GM18517 (cell line): ENCODE measurements at regions not wholly inside any gene's neighbourhood (a gene's known extent, or its start where the extent isn't known, plus 50 kb on each side); places are given as distances from the start of the nearest gene placed in this dataset.
"Not testable (repeated sequence)": the region's sequence is repeated elsewhere in the genome, so short reads cannot be mapped to it uniquely, and the experiment has no call there.

Source experiments
- ATAC-seq: cut with Tn5 transposase; IDR thresholded peaks from one replicate; pipeline ENCODE4 v1.9.1; 2021; ENCODE audit warnings: mild to moderate bottlenecking, moderate library complexity; ENCODE audit not compliant: unreplicated experiment

DNA sequence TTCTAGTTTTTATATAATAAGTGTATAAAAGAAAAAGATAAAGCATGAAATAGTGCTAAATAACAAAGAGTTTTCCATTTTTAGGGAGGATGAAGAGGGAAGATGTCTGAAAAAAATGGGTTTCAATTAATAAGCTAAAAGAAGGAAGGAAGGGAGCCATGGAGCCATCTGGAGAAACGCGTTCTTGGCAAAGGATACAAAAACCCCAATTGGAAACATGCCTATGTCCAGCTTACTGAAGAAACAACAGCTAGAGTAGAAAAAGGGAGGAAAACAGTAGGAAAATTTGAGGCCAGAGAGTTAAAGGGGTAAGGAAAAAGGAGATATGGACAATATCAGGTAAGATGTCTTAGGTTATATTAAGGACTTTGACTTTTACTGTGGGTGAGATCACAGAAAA, 416.2 kb upstream of the GHITM start:
- ATAC-seq: no peak

DNA sequence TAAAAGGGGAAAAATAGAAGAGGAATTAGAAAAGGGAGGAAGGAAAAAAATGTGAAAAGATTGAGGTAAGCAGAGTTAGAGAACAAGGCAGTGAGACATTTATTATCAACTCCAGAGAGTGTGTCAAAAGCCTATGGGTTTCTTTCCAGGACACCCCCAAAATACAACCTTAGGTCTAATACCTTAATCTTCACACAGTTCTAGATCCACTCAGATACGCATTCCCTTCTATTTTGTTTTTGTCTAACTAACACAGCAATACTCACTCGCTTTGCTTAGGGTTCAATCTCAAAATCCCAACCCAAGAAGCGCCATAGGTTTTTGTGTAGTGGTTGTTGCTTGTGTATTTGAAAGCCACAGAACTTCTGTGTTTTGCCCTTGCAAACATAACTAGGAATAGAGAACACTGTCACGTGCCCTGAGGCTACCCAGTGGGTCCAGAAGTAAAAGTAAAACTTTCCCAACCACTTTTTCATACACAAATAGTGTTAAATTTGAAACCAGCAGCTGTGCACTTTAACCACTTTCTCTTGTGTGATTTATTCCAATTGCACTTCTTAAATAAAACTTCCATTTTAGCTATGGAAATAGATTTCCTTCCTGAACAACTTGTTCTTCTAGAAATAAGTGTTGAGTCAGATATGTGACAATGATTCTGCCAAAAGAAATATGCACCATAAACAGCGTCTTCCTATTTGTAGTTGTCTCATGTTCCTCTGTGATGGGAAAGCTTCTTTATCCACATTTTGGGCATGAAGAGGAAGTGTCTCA, 414.7 kb upstream of the GHITM start:
- ATAC-seq: peak; percentile 79

DNA sequence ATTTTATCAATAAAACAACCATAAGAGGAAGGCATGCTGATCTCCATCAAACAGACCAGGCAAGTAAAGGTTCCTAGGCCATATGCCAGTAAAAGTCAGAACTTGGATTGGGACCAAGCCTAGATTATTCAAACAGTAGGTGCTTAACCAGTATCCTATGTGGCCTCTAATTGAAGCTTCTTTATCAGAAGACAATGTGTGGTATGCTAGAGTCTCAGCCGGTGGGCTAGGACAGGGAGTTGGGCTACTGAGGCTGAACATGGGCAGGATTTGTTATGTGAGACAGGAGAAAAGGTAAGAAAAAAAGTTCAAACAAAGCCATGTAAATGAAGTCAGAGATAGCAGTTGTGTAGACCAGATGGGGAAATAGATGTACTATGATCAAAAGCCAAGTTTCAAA, 413.7 kb upstream of the GHITM start:
- no peak for ATAC-seq

DNA sequence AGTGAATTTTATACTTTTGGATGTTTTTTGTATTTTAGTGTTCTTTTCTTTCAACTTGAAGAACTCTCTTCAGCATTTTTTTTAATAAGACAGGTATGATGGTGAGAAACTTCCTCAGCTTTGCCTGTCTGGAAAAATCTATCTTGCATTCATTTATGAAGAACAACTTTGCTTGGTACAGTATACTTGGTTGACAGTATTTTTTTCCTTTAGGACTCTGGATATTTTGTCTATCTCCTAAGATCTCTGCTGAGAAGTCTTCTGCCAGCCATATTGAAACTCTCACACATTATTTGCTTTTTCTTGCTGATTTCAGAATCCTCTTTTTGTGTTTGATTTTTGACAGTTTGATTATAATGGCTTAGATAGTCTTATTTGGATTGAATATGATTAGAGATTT, 405.0 kb upstream of the GHITM start:
- no peak for ATAC-seq

GRCh38 chr10:83736008-83736407, 403.3 kb upstream of the GHITM start:
- ATAC-seq: no peak

GRCh38 chr10:83750604-83751003, 388.7 kb upstream of the GHITM start:
- ATAC-seq: no peak

DNA sequence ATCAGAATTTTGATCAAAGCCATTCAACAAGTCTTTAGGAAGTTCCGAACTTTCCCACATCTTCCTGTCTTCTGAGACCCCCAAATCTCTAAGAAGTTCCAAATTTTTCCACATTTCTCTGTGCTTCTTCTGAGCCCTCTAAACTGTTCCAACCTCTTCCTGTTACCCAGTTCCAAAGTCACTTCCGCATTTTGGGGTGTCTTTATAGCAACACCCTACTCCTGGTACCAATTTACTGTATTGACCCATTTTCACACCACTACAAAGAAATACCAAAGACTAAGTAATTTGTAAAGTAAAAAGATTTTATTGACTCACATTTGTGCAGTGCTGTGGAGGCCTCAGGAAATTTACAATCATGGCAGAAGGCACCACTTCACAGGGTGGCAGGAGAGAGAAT, 385.8 kb upstream of the GHITM start:
- no peak for ATAC-seq

DNA sequence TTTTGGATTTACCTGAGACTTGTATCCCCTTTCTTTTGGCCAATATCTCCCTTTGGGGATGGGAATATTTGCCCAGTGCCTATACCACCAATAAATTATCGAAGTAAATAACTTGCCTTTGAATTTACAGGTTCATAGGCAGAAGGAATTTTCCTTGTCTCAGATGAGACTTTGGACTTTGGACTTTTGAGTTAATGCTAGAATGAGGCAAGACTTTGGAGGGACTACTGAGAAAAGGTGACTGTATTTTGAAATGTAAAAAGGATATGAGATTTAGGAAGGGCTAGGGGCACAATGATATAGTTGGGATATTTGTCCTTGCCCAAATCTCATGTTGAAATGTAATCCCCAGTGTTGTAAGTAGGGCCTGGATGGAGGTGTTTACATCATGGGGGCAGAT, 384.5 kb upstream of the GHITM start:
- no peak for ATAC-seq

- no peak for ATAC-seq
Measured at GRCh38 chr10:83760142-83760541, 379.2 kb upstream of the GHITM start.

DNA sequence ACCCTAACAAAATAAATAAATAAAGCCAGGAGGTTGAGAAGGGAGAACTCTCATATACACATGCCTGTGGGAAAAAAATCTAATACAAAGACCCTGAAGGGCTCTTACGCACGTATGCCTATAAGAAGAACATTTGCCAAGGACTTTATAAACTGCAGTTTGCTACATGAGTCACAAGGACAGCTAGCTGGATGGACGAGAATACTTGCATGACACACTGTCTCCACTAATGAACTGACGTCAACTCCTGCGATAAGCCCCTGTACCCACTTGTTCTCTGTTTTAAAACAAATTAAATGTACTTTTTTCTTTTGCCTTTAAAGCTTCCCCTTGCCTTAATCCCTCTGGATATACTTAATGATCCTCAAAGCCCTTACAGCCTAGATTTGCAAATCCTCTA, 374.6 kb upstream of the GHITM start:
- no peak for ATAC-seq

GRCh38 chr10:83765731-83766130, 373.6 kb upstream of the GHITM start:
- no peak for ATAC-seq

DNA sequence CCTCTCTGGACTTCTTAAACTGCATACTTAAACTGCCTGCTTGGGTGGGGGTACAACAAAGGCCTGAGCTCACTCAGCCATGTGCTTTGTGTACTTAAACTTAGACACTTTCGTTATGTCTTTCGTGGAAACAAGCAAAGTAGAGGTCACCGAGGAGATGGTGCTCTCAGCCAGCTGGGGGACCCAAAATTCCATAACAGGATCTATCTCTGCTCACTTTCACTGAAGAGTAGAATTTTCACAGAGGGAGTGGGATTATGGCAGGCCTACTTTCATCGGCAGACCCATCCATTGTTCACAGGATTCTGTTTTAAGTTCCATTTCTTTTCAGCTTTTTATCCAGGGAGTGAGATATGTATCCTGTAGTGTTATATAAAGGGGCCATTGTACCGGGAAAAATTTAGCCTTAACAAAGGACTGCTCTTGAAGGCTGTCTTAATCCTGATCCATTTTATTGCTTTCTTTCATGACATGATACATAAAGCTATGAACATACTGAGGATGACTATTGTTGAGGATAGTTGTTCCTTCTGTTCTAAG, 370.0 kb upstream of the GHITM start:
- ATAC-seq: no peak

- not testable (repeated sequence) for ATAC-seq
Measured at GRCh38 chr10:83786701-83787100, 352.6 kb upstream of the GHITM start.

GRCh38 chr10:83801983-83802382, 337.3 kb upstream of the GHITM start:
- no peak for ATAC-seq

DNA sequence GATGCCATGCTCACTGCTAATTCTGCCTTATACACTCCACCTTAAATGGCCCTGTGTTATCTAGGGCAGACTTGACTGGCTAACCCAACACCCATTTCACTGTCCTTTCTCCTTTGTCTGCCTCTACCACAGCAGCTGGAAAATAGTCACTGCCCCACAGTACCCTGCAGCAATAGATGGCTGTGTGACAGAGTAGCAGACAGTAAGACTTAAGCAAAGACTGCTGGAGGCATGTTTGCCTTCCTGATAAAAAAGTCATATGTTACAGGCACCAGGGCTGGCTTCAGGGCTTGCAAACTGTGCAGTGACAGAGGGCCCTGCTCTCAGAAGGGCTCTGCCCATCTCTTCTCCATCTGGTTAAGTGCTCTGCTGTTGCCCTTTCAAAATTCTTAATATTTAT, 332.6 kb upstream of the GHITM start:
- no peak for ATAC-seq

DNA sequence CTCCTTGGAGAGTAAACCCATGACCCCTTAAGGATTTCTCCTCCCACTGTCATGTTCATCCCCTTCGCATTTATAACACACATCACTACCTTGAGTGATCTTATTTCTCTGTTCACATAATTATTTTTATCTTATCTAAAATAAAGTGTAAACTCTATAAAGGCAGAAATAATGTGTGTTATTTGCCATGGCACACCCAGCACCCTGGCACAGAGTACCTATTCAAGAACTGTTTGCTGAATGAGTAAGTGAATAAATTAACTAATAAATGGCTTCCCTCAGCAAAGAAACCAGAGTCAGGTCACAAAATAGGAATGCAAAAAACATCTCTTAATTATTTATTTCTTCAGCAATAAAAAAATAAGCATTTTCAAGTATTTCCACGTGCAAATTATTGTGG, 330.3 kb upstream of the GHITM start:
- no peak for ATAC-seq

DNA sequence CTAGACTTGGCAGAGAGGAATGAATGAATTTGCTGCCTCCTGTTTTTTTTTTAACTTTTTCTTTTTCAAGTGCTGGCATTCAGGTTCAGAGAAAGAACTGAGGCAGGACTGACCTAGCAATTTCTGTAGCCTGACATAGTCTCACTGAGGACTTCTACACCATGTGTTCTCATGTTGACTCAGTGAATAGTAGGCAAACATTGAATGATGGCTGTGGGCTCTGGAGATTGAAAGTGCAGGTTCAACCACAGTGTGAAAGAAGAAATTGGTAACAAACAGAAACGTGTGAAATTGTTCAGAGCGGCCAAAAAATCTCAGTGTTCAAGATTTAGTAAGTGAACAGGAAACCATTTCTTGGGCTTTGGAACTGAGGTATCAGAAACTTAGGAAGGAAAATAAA, 322.4 kb upstream of the GHITM start:
- ATAC-seq: no peak

DNA sequence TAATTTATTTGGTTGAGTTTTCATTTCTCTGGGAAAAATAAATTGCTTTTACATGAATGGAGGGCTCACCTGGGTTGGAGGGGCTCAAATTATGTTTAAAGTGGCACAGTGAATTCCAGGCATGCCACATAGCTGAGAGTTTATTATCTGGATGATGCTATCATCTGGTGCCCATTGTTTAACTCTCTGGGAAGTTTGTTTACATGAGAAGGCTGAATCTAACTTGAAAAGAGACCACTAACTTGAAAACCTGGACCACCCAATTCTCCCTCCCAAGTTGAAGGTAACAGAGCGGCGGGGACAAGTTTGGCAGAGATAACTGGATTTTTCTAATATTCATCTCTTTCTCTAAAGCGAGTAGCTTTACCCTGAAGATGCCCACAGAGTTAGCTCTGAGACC, 321.5 kb upstream of the GHITM start:
- no peak for ATAC-seq

GRCh38 chr10:83819609-83820008, 319.7 kb upstream of the GHITM start:
- ATAC-seq: no peak

DNA sequence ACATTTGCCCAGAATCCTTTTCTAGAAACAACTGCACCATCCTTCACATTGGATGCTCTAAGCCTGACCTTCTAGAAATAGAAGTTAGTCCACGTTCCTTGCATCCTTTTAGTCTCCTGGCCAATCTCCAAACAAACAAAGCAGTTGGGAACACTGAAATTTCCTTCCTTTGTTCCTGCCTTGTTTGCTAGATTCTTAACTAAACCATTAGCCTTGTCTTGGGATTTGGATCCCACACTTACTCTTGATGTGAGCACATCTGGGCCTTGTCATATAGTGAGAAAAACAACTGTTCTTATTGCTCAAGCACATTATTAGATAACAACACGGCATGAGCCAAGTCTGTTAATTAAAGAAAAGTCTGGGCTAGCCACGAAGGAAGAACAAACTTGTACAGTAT, 319.3 kb upstream of the GHITM start:
- ATAC-seq: no peak

GRCh38 chr10:83824099-83824498, 315.2 kb upstream of the GHITM start:
- ATAC-seq: no peak

DNA sequence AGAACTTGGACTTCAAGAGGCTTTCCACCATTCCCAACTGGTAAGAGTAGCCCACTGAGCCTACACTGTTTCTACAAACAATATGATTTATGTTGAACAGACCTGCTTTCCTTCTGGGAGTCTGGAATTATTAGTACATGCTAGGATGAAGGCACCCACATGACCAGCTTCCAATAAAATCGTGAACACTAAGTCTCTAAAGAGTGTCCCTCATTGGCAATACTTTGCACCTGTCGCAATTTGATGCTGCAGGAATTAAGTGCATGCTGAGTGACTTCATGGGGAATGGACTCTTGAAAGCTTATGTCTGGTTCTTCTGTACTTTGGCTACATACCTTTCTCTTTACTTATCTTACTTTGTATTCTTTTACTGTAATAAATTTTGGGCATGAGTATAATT, 305.2 kb upstream of the GHITM start:
- no peak for ATAC-seq
